Effector CD4-positive, alpha-beta T cell (primary cell): ENCODE measurements at regions not wholly inside any gene's neighbourhood (a gene's known extent, or its start where the extent isn't known, plus 50 kb on each side); places are given as distances from the start of the nearest gene placed in this dataset.

Experiments
- DNase-seq: peaks from one replicate; pipeline ENCODE4 v3.0.0-alpha.2; 2020

- no peak for DNase-seq
These were observed 54.4 kb upstream of the KLF3 start for GRCh38 chr4:38609614-38610013.

- DNase-seq: no peak
These were observed 53.5 kb upstream of the KLF3 start for GRCh38 chr4:38610521-38610920.

GRCh38 chr4:38610966-38611431 lies 53.0 kb upstream of the KLF3 start:
- no peak for DNase-seq

GRCh38 chr4:38611676-38612075 lies 52.3 kb upstream of the KLF3 start:
- DNase-seq: no peak

- no peak for DNase-seq
These were observed 51.2 kb upstream of the KLF3 start for GRCh38 chr4:38612646-38613414.
